DMS79 (cell line): ENCODE measurements at regions not wholly inside any gene's neighbourhood (a gene's known extent, or its start where the extent isn't known, plus 50 kb on each side); places are given as distances from the start of the nearest gene placed in this dataset.

Experiments
- DNase-seq: peaks from one replicate; lab custom pipeline; 2025; lab: John Stamatoyannopoulos, UW

DNA sequence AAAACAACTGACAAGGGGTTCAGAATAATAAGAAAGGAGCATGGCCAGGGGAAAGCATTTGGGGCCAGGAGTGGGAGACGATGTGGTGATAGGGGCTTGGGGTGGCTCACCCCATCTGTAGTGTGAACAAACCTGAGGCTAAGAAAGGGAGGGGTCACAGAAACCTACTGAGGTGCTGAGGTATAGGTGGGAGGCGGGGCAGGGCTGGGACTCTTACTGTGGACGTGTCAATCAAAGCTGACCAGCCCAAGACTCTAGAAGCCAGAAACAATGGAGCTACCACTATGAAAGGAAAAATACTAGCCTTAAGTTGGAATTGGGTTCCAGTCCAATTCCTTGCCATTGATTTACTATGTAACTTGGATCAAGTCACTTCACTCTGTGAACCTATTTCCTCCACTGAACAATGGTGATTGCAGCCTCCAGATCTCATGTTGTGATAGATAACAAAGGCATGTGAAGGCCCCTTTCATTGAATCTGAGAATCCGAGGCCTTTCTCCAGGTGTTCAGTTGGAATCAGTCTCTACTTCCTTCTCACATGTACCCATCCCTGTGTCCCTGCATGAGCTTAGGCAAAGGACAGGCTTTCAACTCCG, 260.9 kb upstream of the HES1 start:
- no peak for DNase-seq

DNA sequence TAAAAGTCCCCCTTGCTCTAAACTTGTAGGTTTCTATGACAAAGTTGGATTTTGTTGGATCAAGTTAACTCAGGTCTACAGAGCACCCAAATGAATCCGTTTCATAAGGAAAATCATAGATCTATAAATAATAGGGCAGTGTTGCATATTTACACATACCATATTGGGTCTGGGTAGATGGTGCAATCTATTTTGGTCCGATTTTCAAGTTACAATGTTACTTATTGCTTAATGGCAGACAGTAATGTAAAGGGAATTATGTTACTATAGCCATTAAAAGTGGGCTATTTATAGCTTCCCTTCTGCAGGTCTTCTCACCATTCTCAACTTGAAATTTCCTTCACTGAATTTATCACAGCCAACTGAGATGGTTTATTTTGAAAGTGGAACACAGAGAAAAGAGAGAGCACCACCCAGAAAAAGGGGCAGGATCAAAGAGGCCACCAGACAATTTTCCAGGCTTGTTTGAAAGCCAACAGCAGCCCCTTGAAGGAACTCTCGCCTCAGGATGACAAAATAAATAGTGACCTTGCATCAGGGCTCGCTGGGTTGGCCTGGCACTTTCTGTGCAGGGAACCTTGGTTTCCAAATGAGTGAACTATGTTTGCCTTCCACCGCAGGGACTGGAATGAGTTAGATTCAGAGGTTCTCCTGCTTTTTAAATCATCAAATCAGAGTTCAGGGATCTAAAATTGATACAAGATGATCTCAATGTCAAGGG, 260.2 kb upstream of the HES1 start:
- DNase-seq: no peak

DNA sequence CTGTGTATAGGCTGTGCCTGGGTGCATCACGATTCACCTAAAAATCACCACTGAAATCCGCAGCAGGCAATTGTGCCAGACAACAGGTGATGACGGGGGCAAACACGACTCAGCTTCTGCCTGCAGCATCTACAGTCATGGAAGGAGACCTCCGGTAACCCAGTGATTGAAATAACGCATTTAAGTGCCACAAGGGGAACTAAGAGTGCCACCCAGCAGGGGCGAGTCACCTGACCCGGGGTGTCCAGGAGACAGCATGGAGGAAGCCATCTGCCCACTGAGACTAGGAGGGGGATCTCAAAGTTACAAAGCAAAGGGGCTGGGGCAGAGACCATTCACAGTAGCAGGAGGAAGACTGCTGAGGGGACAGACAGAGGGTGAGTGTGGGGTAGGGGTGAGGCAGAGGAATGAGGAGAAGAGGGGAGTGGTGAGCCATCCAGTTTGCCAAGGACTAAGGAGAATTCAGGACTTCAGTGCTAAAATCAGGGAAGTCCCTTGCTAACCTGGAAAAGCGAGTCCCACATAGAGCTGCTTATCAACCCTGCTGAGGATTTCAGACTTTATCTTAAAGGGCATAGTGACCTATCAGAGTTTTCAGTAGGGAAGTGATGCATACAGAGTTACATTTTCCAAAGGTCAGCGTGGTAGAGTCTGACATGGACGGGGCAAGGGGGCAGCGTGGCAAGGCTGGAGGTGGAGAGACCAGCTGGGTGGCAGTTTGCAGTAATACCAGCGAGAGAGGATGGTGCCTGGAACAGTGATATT, 256.7 kb upstream of the HES1 start:
- no peak for DNase-seq

DNA sequence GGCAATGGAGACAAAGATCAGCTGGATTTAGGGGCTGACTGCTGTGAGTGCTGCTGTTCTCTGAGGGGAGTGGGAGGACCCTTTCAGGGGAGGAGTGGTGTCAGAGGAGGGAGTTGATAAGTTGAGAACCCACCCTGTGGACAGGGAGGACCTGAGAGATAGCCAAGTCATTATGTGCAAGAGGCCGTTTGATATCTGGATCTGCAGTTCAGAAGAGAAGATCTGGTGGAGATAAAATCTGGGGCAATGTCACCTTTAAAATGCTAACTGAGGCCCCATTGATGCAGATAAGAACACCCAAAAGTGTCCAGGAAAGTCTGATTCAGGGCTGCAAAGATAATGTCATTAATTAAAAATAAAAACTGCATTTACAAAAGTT, 256.1 kb upstream of the HES1 start:
- no peak for DNase-seq

DNA sequence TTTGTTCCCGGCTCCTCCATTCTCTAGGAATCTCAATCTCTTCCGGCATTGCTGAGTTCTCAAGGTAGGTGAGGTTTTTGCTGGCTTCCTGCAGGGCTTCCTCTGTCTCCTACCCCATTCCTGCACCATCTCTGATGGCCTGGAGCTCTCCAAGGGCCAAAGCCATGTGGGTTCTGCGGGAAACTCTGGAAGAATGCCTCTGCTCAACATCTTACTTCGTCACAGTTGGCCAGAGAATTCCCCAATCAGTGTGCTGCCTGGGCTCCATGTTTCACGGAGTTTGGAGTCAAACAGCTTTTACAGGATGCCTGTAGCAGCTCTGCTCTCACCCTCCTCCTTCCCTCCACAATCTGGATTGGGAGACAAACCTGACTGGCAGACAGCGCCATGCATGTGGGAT, 253.9 kb upstream of the HES1 start:
- no peak for DNase-seq

DNA sequence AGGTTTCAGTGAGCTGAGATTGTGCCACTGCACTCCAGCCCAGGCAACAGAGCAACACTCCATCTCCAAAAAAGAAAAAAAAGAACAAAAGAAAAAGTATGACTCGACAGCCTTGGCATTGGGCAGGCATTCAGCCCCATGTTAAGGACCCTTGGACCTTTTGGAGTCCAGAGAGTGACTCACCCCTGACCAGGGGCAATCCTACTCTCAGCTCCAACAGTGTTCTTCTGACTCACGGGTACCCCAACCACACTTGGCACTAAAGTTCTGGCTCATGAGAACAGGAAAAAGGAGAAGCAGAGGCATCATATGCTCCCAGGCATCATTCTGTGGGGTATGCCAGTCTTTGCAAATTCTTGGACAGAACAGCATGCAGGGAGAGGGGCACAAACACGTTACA, 252.4 kb upstream of the HES1 start:
- no peak for DNase-seq

DNA sequence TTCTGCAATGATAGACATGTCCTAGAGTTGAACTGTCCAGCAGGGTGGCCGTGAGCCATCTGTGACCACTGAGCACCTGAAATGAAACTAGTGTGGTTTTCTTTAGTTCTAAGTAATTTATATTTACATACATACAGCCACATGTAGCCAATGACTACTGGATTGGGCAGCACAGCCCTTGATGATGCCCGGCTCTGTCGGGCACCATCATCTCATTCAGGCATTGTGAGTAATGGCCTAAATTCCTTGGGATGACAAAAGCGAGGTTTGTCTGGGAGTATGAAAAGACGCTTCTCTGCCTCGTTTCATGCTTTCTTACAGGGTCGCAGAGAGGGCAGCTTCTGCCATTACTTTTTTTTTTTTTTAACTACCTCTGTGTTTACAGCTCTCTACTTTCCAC, 251.9 kb upstream of the HES1 start:
- DNase-seq: no peak

DNA sequence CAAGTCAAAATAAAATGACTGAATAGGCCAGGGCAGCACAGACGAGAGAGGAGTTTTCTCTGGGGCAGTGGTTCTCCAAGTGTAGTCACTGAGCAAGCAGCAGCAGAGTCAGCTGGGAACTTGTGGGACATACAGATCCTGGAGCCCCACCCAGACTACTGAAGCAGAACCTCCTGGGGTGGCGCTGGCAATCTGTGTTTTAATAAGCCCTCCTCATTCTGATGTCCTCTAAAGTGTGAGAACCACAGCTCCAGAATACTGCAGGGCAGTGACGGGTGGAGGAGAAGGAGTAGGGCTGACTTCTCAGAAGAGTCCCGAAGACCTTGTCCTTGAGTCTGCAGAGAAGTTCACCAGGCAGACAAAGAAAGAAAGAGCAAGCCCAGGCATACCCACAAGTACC, 251.3 kb upstream of the HES1 start:
- no peak for DNase-seq

DNA sequence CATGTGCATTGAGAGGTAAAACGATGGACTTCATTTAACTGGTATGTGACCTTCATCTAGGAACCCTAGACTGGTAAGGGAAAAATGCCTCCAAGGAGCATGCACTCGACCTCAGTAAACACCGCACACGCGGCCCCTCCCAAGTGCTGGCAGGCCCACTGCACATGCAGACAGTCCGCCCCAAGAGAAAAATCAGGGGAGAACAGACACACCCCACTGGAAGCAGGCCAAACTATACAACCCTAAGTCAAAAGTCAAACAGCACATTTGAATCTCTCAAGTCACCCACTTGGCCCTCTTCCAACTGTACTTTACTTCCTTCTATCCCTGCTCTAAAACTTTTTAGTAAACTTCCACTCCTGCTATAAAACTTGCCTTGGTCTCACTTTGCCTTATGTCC, 250.1 kb upstream of the HES1 start:
- DNase-seq: no peak

DNA sequence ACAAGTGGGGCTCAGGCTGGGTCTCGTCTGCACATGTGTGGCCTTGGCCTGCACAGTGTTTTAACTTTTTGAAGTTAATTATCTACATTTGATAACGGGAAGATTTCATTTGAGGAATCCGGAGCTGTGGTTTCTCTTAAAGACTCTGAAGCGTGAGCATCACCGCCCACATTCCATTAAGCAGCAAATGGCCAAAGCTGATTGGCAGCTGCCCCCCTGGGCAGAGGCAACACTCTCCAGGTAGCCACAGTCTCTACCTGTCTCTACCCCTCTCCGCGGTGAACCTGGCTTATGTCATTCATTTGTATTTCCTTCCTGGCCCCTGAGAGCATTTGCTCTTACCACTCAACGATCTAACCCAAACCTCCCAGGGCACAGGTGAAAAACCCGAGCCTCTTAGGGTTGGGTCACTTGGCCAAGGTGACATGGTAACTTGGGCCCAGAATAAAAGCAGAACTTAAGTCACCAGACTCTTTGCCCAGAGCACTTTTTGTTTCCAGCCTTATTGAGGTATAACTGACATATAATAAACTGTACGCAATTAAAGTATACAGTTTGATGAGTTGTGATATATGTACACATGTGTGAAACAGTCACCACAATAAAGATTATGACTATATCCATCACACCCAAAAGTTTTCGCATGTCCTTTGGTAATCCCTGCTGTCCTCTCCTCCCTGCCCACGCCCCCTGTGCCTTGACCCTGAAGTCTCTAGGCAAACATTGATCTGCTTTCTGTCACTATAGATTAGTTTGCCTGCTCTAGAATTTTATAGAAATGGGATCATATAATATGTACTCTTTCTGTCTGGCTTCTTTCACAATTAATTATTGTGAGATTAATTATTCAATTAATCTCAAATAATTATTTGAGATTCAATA, 245.7 kb upstream of the HES1 start:
- no peak for DNase-seq

DNA sequence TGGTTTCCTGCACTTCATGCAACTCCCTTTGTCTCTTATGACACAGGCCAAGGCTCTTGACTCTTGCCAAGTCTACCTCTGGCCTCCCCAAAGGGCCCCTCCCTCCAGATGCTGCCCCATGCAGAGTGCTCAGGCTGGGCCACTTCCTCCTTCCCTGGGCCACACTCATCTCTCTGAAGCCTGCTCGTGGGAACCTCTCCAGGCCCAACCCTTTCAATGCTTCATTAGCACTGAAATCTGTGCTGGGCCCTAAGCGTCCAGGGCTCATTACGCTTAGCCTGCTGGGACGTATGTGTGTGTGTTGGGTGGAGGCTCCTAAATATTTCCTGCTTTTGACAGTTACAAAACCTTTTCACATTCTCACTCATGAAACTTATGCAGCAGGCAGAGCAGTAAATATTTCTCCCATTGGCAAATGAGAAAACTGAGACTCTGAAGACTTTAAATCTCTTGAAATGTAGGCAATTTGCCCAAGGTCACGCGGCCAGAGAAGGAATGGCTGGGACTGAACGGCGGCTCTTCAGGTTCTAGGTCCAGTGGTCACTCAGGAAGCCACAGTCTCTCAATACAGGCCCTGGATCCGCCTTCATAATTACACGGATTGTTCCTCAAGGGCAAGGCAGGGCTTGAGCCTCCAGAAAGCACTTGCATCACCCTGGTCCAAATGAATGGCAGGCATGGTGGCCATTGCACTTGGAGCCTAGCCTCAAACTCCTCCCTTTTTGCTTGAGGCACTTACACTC, 241.7 kb upstream of the HES1 start:
- peak; percentile 84 for DNase-seq

DNA sequence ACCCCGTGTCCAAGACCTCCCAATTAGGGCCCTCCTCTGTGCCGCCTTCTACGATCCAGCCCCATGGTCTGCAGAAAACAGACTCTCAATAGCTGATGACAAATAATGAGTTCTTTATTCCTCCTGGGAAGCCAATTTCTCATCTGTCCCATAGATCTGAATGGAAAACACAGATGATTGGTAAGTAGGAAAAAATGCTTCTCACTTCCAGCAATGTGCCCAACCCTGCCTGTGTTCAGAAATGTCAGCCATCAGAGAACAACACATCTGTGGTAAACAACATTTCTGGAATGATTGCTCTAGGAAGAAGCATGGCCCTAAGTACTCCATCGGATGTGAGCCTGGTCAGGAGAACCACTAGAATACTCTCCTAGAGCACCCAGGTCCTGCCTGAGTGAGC, 240.5 kb upstream of the HES1 start:
- no peak for DNase-seq

DNA sequence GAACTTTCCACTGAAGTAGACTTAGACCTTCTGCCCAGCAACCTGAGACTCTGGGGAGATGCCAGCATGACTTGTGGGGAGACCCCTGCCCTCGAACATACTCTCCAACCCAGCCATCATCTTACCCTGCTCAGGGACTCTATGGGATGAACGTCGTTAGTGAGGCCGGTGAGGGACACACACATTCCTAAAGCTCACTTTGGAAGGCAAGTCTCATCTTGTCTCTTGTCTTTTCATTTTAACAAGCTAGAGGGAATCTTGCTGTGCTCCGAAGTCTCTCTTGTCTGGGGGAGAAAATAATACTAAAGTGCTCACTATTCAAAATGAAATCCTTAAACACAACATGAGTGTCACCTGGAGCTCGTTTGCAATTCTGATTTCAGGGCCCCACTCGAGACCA, 239.5 kb upstream of the HES1 start:
- no peak for DNase-seq

DNA sequence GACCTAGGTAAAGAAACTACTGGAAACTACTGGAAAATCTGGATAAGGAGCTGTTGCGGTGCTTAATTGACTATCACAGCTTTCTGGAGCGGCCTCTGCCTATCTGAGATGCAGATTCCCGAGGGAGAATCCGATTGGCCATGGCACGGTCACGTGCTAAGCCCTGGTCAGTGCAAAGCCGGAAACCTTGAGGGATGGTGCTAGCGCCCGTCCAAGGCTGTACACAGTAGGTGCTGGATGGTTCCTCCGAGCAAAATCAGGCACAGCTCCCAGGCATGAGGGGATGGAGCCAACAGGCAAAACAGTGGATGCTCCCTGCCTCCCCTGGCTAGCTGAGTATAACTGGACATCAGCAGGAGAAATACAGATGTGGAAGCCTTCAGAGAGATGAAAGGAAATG, 238.7 kb upstream of the HES1 start:
- no peak for DNase-seq

DNA sequence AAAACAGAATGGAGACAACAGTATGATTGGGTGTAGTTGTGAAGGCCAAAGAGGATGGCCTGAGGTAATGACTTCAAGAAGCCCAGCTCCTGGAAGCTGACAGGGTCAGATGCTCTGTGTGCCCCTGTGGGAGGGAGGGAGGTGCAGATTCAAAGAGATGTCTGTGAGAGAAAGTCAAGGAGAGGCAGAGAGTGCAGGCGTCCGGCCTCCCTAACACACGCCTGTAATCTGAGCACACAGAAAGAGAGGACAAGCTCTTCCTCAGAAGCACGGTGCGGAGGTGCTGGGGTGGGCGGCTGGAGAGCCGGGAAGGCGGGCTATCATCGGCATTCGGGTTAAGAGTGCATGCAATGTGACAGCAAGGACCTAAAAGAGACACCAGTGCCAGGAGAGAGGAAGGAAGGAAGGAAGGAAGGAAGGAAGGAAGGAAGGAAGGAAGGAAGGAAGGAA, 238.2 kb upstream of the HES1 start:
- DNase-seq: no peak

DNA sequence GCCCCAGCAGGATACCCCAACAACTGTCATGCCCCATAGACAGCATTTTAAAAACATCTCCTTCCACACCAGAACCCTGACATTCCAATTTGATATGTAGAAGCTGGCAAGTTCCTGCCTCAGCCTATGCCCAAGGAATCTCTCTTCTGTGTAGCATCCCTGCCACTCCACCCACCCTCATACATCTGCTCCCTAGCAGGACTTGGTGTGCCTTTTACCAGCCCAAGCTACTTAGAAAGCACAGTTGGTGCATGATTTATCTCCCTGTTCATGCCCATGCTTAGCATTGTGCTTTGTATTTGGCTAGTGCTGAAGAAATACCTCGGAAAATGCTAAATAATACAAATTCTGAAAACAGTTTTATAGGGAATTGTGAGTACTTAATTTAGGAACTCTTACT, 236.9 kb upstream of the HES1 start:
- no peak for DNase-seq

DNA sequence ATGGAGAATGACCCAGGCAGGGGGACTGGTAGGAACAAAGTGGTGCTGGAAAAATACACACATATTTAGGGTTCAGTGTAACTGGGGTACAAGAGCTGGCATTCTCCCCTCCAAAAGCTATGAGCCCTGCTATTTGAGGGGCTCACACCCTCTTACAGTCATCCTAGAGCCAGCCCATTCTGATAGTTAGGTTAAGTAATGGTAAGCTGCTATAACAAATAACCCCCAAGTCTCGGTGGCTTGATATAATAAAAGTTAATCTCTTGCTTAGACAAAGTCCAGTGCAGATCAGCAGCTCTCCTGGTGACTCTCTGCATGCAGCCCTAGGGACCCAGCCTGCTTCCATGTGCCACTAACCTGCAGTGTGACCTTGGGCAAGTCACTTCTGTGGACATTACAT, 234.9 kb upstream of the HES1 start:
- no peak for DNase-seq

DNA sequence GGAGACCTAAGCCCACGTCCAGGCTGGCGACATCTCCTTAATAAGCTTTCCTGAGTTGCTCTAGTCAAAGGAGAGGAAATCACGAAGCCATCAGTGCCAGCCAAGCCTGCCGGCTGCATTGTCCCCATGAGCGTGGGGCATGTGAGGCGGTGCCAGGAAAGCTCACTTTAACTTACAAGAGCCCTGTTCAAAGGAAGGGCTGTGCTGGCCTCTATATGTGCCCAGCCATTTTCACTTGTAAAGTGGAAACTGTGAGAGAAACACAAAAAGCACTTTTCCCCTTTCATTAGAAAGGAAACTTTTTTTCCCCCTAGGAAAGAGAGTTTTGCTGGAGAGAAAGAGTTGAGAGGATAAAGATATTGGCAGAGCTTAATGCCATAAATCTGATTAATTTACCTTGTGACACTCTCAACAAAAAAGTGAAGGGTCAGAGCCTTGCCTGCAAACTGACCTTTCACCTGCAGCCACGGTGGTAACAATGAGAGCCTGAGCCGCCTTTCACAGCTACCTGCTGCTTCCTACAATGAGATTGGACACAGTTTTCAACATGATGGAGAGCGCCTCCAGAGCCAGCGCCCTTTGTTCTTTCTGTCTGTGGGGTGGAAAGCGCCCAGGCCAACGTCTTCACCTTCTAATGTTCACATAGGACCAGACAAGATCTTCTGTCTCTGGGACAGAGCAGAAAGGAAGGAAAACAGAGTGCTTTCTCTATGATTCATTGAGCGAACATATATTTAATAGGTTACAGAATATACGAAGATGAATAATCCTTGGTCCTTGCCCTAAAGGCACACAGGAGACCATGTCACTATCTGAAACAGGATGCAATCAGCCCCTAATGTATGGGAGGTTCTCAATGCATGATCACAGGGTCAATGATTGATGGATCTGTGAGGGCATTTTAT, 233.1 kb upstream of the HES1 start:
- DNase-seq: peak; percentile 44

DNA sequence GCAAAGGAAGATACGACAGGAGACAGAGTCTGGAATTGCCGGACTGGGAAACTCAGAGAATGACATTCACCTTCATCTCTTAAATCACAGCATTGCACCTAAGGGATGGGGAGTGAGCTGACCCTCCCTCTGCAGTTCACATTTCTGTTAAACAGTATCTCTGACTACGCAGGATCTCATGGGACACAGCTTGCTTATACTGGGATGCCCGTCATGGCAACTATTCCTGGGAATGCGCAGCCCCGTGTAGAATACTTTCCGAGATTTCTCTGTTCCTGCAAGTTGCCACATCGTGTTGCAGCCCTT, 232.5 kb upstream of the HES1 start:
- DNase-seq: no peak

DNA sequence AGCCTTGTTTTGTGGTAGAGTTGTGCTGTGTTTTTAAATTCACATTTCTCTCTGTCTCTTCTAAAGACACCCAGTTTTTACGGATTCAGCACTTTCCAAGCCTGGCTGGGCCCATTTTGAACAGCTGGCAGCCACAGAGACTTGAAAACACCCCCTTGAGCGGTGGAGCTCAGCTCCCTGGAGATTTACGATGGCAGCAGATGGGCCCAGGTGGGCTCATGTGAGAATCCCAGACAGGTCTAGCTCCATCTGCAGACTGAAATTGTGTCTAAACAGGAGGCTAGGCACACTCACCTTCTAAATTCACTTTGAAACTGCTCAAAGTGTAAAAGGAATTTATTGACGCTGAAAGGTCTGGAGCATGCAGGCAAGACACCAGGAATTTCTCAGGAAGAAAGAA, 232.0 kb upstream of the HES1 start:
- DNase-seq: peak; percentile 15
